GM19324 (cell line): ENCODE measurements at regions not wholly inside any gene's neighbourhood (a gene's known extent, or its start where the extent isn't known, plus 50 kb on each side); places are given as distances from the start of the nearest gene placed in this dataset.

Experiments
- ATAC-seq: cut with Tn5 transposase; IDR thresholded peaks from one replicate; pipeline ENCODE4 v1.9.1; 2021; ENCODE audit warnings: mild to moderate bottlenecking, moderate library complexity; ENCODE audit not compliant: unreplicated experiment, low FRiP score

- no peak for ATAC-seq
These were observed 275.0 kb upstream of the MIR17HG start for GRCh38 chr13:91072486-91072885.

GRCh38 chr13:91074091-91074490 lies 273.4 kb upstream of the MIR17HG start:
- no peak for ATAC-seq

- ATAC-seq: no peak
These were observed 270.7 kb upstream of the MIR17HG start for GRCh38 chr13:91076830-91077229.

GRCh38 chr13:91078093-91078679 lies 269.3 kb upstream of the MIR17HG start:
- ATAC-seq: no peak

- no peak for ATAC-seq
These were observed 268.3 kb upstream of the MIR17HG start for GRCh38 chr13:91079176-91079575.

GRCh38 chr13:91085127-91085526 lies 262.4 kb upstream of the MIR17HG start:
- no peak for ATAC-seq

- no peak for ATAC-seq
These were observed 260.4 kb upstream of the MIR17HG start for GRCh38 chr13:91086936-91087716.

- no peak for ATAC-seq
These were observed 250.2 kb upstream of the MIR17HG start for GRCh38 chr13:91097269-91097668.

GRCh38 chr13:91099877-91100276 lies 247.6 kb upstream of the MIR17HG start:
- no peak for ATAC-seq

- ATAC-seq: no peak
These were observed 246.5 kb upstream of the MIR17HG start for GRCh38 chr13:91100944-91101343.

GRCh38 chr13:91101381-91101780 lies 246.1 kb upstream of the MIR17HG start:
- no peak for ATAC-seq

GRCh38 chr13:91105270-91105669 lies 242.2 kb upstream of the MIR17HG start:
- ATAC-seq: no peak

- no peak for ATAC-seq
These were observed 240.9 kb upstream of the MIR17HG start for GRCh38 chr13:91106565-91106964.

GRCh38 chr13:91108315-91108714 lies 239.2 kb upstream of the MIR17HG start:
- no peak for ATAC-seq

- ATAC-seq: no peak
These were observed 235.8 kb upstream of the MIR17HG start for GRCh38 chr13:91111476-91112200.

GRCh38 chr13:91112201-91112923 lies 235.1 kb upstream of the MIR17HG start:
- ATAC-seq: no peak

- ATAC-seq: no peak
These were observed 234.6 kb upstream of the MIR17HG start for GRCh38 chr13:91112924-91113277.

- ATAC-seq: no peak
These were observed 231.7 kb upstream of the MIR17HG start for GRCh38 chr13:91115776-91116175.

- no peak for ATAC-seq
These were observed 230.1 kb upstream of the MIR17HG start for GRCh38 chr13:91117351-91117750.

GRCh38 chr13:91119643-91120042 lies 227.8 kb upstream of the MIR17HG start:
- no peak for ATAC-seq

GRCh38 chr13:91122766-91123165 lies 224.7 kb upstream of the MIR17HG start:
- no peak for ATAC-seq
